ENCODE measurements at regions not wholly inside any gene's neighbourhood (a gene's known extent, or its start where the extent isn't known, plus 50 kb on each side); places are given as distances from the start of the nearest gene placed in this dataset.

DNA sequence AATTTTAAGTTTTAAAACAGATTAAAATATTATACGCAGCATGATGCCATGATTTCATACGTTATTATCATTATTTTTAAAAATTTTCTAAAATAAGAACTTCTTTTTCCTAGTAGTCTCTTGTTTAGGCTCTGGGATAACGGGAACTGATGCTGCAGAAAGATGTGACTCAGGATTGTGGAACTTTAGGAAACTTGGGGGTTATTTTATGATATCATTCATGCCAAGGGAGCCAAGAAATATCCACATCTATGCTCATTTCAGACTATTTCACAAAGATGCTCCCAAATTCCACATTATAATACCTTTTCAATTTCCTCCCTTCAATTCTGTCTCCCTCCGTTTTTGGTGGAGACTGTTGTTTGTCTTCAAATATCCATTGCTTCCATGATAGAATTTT is 236.4 kb downstream of the HS3ST3A1 start:
- Mint-ChIP-seq H3K9me3 (ENCODE audit: insufficient read depth) (no peaks in the 10 kb centered on the region), H3K27me3 (no peaks in the 10 kb centered on the region), H3K27ac (no peak overlapping the region), H3K4me1 (no peaks in the 10 kb centered on the region), H3K4me3 (no peak overlapping the region)
- intact Hi-C loops (cut with micrococcal nuclease): no loop called here
- H3K27me3 ChIP-seq (replicated peaks in 1 of 4; ENCODE audit: control extremely low read depth in 1 of 4, control insufficient read depth in 3 of 4, insufficient read depth in 4 of 4, low read length in 3 of 4): no peaks in the 10 kb centered on the region
- H3K36me3 ChIP-seq (replicated peaks in 1 of 2; ENCODE audit: control extremely low read depth in 1 of 2, control insufficient read depth in 1 of 2, extremely low read depth in 1 of 2, insufficient read depth in 2 of 2, low read length in 1 of 2): no peaks in the 10 kb centered on the region
- ChIA-PET CTCF (no interaction called here), POLR2A (no interaction called here)
- H3K9me3 ChIP-seq (ENCODE audit: control extremely low read depth in 1 of 3, control insufficient read depth in 2 of 3, insufficient read depth in 1 of 3, low read length in 2 of 3): no peaks in the 10 kb centered on the region
- no peaks in the 10 kb centered on the region for H3K4me1 ChIP-seq (ENCODE audit: control insufficient read depth in 2 of 2, insufficient read depth in 2 of 2, low read length in 2 of 2)
- H3K4me3 ChIP-seq (ENCODE audit: control extremely low read depth in 1 of 5, extremely low read depth in 1 of 5, insufficient read depth in 1 of 5, low read depth in 2 of 5, low read length in 4 of 5): no peak overlapping the region
- H4K20me1 ChIP-seq (ENCODE audit: control insufficient read depth, insufficient read depth, low read length, poor library complexity, severe bottlenecking): no peaks in the 10 kb centered on the region
- DNase-seq: no peak
- H2AFZ ChIP-seq (ENCODE audit: insufficient read depth, low read depth, low read length, poor library complexity, severe bottlenecking): no peak overlapping the region
- no CpG with 5 or more reads among the region's 4 CpGs for WGBS (ENCODE audit: insufficient coverage)
- no peak overlapping the region for H3K9ac ChIP-seq (ENCODE audit: low read length)
- H3K79me2 ChIP-seq (ENCODE audit: control insufficient read depth, insufficient read depth, low read length): no peaks in the 10 kb centered on the region
- H3K4me2 ChIP-seq (replicated peaks; ENCODE audit: low read depth, low read length, poor library complexity, severe bottlenecking): no peak overlapping the region
- H3K27ac ChIP-seq (ENCODE audit: low read length in 2 of 2): no peak overlapping the region
- TF ChIP-seq EZH2 (IDR thresholded peaks at IDR 0.05; ENCODE audit: borderline replicate concordance, insufficient read depth, low read depth, low read length, poor library complexity, severe bottlenecking): no peak
- TF ChIP-seq, protein P1, sequence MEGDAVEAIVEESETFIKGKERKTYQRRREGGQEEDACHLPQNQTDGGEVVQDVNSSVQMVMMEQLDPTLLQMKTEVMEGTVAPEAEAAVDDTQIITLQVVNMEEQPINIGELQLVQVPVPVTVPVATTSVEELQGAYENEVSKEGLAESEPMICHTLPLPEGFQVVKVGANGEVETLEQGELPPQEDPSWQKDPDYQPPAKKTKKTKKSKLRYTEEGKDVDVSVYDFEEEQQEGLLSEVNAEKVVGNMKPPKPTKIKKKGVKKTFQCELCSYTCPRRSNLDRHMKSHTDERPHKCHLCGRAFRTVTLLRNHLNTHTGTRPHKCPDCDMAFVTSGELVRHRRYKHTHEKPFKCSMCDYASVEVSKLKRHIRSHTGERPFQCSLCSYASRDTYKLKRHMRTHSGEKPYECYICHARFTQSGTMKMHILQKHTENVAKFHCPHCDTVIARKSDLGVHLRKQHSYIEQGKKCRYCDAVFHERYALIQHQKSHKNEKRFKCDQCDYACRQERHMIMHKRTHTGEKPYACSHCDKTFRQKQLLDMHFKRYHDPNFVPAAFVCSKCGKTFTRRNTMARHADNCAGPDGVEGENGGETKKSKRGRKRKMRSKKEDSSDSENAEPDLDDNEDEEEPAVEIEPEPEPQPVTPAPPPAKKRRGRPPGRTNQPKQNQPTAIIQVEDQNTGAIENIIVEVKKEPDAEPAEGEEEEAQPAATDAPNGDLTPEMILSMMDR (IDR thresholded peaks at IDR 0.05): no peak
- no peak for ATAC-seq (ENCODE audit: low read depth)

DNA sequence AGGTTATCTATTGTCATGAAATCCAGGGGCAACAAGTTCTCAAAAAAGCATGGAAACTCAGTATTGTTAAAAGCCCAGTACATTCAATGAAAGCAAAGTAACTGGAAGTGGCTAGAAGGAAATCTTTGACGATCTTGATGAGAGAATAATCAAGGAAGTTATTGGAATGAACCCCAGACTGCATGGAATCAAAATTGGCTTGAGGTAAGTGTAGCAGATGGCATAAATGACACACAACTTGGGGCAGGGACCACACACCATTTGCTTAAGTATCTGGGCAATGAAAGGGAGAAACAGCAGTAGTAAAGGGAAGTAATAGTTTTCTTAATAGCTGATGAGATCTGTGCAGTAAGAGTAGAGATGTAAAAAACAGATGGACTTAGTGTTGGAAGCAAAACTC is 238.0 kb downstream of the HS3ST3A1 start:
- TF ChIP-seq, protein P1 (IDR thresholded peaks at IDR 0.05): no peak
- no peak for TF ChIP-seq EZH2 (IDR thresholded peaks at IDR 0.05; ENCODE audit: borderline replicate concordance, insufficient read depth, low read depth, low read length, poor library complexity, severe bottlenecking)
- POLR2A ChIA-PET: no interaction called here
- 14% methylated on average over 1 of the region's 1 CpG for WGBS (ENCODE audit: insufficient coverage)
- intact Hi-C loops (cut with micrococcal nuclease): no loop called here
- H4K20me1 ChIP-seq (ENCODE audit: control insufficient read depth, insufficient read depth, low read length, poor library complexity, severe bottlenecking): no peaks in the 10 kb centered on the region
- no peak for ATAC-seq (ENCODE audit: low read depth)
- Mint-ChIP-seq H3K27ac (no peak overlapping the region), H3K4me3 (no peak overlapping the region), H3K27me3 (no peaks in the 10 kb centered on the region), H3K4me1 (no peaks in the 10 kb centered on the region), H3K9me3 (ENCODE audit: insufficient read depth) (no peaks in the 10 kb centered on the region)
- H3K4me2 ChIP-seq (replicated peaks; ENCODE audit: low read depth, low read length, poor library complexity, severe bottlenecking): no peak overlapping the region
- no peak overlapping the region for H2AFZ ChIP-seq (ENCODE audit: insufficient read depth, low read depth, low read length, poor library complexity, severe bottlenecking)
- H3K9me3 ChIP-seq (ENCODE audit: control extremely low read depth in 1 of 3, control insufficient read depth in 2 of 3, insufficient read depth in 1 of 3, low read length in 2 of 3): no peaks in the 10 kb centered on the region
- DNase-seq: no peak
- H3K27ac ChIP-seq (ENCODE audit: low read length in 2 of 2): no peak overlapping the region
- no peak overlapping the region for H3K4me3 ChIP-seq (ENCODE audit: control extremely low read depth in 1 of 5, extremely low read depth in 1 of 5, insufficient read depth in 1 of 5, low read depth in 2 of 5, low read length in 4 of 5)
- CTCF ChIA-PET: no interaction called here
- H3K27me3 ChIP-seq (replicated peaks in 1 of 4; ENCODE audit: control extremely low read depth in 1 of 4, control insufficient read depth in 3 of 4, insufficient read depth in 4 of 4, low read length in 3 of 4): no peaks in the 10 kb centered on the region
- no peaks in the 10 kb centered on the region for H3K36me3 ChIP-seq (replicated peaks in 1 of 2; ENCODE audit: control extremely low read depth in 1 of 2, control insufficient read depth in 1 of 2, extremely low read depth in 1 of 2, insufficient read depth in 2 of 2, low read length in 1 of 2)
- no peaks in the 10 kb centered on the region for H3K79me2 ChIP-seq (ENCODE audit: control insufficient read depth, insufficient read depth, low read length)
- H3K9ac ChIP-seq (ENCODE audit: low read length): no peak overlapping the region
- H3K4me1 ChIP-seq (ENCODE audit: control insufficient read depth in 2 of 2, insufficient read depth in 2 of 2, low read length in 2 of 2): no peaks in the 10 kb centered on the region
